ENCODE measurements at regions not wholly inside any gene's neighbourhood (a gene's known extent, or its start where the extent isn't known, plus 50 kb on each side); places are given as distances from the start of the nearest gene placed in this dataset.

- no peak overlapping the region for H3K4me3 ChIP-seq (ENCODE audit: low read length)
- H3K27me3 ChIP-seq (ENCODE audit: insufficient read depth, low read depth, low read length), result no peaks in the 10 kb centered on the region
- no peaks in the 10 kb centered on the region for H3K36me3 ChIP-seq (ENCODE audit: insufficient read depth, low read length)
- H3F3A ChIP-seq (ENCODE audit: insufficient read depth, low read length, poor library complexity, severe bottlenecking), result no peaks in the 10 kb centered on the region
- TF ChIP-seq, protein P1, sequence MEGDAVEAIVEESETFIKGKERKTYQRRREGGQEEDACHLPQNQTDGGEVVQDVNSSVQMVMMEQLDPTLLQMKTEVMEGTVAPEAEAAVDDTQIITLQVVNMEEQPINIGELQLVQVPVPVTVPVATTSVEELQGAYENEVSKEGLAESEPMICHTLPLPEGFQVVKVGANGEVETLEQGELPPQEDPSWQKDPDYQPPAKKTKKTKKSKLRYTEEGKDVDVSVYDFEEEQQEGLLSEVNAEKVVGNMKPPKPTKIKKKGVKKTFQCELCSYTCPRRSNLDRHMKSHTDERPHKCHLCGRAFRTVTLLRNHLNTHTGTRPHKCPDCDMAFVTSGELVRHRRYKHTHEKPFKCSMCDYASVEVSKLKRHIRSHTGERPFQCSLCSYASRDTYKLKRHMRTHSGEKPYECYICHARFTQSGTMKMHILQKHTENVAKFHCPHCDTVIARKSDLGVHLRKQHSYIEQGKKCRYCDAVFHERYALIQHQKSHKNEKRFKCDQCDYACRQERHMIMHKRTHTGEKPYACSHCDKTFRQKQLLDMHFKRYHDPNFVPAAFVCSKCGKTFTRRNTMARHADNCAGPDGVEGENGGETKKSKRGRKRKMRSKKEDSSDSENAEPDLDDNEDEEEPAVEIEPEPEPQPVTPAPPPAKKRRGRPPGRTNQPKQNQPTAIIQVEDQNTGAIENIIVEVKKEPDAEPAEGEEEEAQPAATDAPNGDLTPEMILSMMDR (IDR thresholded peaks at IDR 0.05; ENCODE audit: poor library complexity, severe bottlenecking), result no peak
- TF ChIP-seq RAD21 (conservative IDR thresholded peaks at IDR 0.05) (no peak), REST (IDR thresholded peaks at IDR 0.05; ENCODE audit: borderline replicate concordance) (no peak), POLR2AphosphoS5 (IDR thresholded peaks at IDR 0.05) (no peak), MXI1 (conservative IDR thresholded peaks at IDR 0.05; ENCODE audit: poor library complexity, severe bottlenecking) (no peak), TAF1 (IDR thresholded peaks at IDR 0.05; ENCODE audit: low read depth) (no peak), EP300 (conservative IDR thresholded peaks at IDR 0.05; ENCODE audit: poor library complexity, severe bottlenecking) (no peak), SMC3 (conservative IDR thresholded peaks at IDR 0.05; ENCODE audit: poor library complexity) (no peak), EZH2 (IDR thresholded peaks at IDR 0.05; ENCODE audit: borderline replicate concordance, insufficient read depth, low read length, poor library complexity, severe bottlenecking) (no peak)
- H3K9ac ChIP-seq (ENCODE audit: low read length), result no peak overlapping the region
- H3K27ac ChIP-seq (ENCODE audit: low read length), result no peak overlapping the region
- no peaks in the 10 kb centered on the region for H4K20me1 ChIP-seq (ENCODE audit: insufficient read depth)
- H3K9me2 ChIP-seq (ENCODE audit: insufficient read depth, low read length), result no peaks in the 10 kb centered on the region
- H3K9me3 ChIP-seq (ENCODE audit: low read length), result no peaks in the 10 kb centered on the region
- H3K4me2 ChIP-seq (ENCODE audit: low read length), result no peak overlapping the region
- no peaks in the 10 kb centered on the region for H3K79me2 ChIP-seq (replicated peaks; ENCODE audit: insufficient read depth, low read length)
- H2AFZ ChIP-seq (ENCODE audit: low read depth, low read length), result no peak overlapping the region
Observed at GRCh38 chr6:122286512-122286911, 112.9 kb upstream of the HSF2 start.

- Histone ChIP-seq H3K4me2 (ENCODE audit: low read length) (no peak overlapping the region), H2AFZ (ENCODE audit: low read depth, low read length) (no peak overlapping the region), H3K4me3 (ENCODE audit: low read length) (no peak overlapping the region), H3K27me3 (ENCODE audit: insufficient read depth, low read depth, low read length) (no peaks in the 10 kb centered on the region), H3F3A (ENCODE audit: insufficient read depth, low read length, poor library complexity, severe bottlenecking) (no peaks in the 10 kb centered on the region), H3K9me2 (ENCODE audit: insufficient read depth, low read length) (no peaks in the 10 kb centered on the region), H3K79me2 (replicated peaks; ENCODE audit: insufficient read depth, low read length) (no peaks in the 10 kb centered on the region), H3K9me3 (ENCODE audit: low read length) (no peaks in the 10 kb centered on the region), H3K9ac (ENCODE audit: low read length) (no peak overlapping the region), H3K36me3 (ENCODE audit: insufficient read depth, low read length) (no peaks in the 10 kb centered on the region), H4K20me1 (ENCODE audit: insufficient read depth) (no peaks in the 10 kb centered on the region), H3K27ac (ENCODE audit: low read length) (no peak overlapping the region)
- no peak for TF ChIP-seq TAF1 (IDR thresholded peaks at IDR 0.05; ENCODE audit: low read depth)
- TF ChIP-seq, protein P1 (IDR thresholded peaks at IDR 0.05; ENCODE audit: poor library complexity, severe bottlenecking), result peak; percentile 67
- TF ChIP-seq REST (IDR thresholded peaks at IDR 0.05; ENCODE audit: borderline replicate concordance), result no peak
- no peak for TF ChIP-seq MXI1 (conservative IDR thresholded peaks at IDR 0.05; ENCODE audit: poor library complexity, severe bottlenecking)
- TF ChIP-seq RAD21 (conservative IDR thresholded peaks at IDR 0.05), result peak; percentile 70
- TF ChIP-seq SMC3 (conservative IDR thresholded peaks at IDR 0.05; ENCODE audit: poor library complexity), result peak; percentile 73
- TF ChIP-seq EP300 (conservative IDR thresholded peaks at IDR 0.05; ENCODE audit: poor library complexity, severe bottlenecking), result no peak
Observed at GRCh38 chr6:122289762-122290539, 109.5 kb upstream of the HSF2 start.
